GM18502 (cell line): ENCODE measurements at regions not wholly inside any gene's neighbourhood (a gene's known extent, or its start where the extent isn't known, plus 50 kb on each side); places are given as distances from the start of the nearest gene placed in this dataset.
A peak's percentile ranks its signal among the peaks of the same experiment; 100 is the strongest.
"Not testable (repeated sequence)": the region's sequence is repeated elsewhere in the genome, so short reads cannot be mapped to it uniquely, and the experiment has no call there.

Source experiments
- ATAC-seq: cut with Tn5 transposase; IDR thresholded peaks from one replicate; pipeline ENCODE4 v1.9.1; 2021; ENCODE audit warnings: mild to moderate bottlenecking; ENCODE audit not compliant: unreplicated experiment, poor library complexity

- no peak for ATAC-seq
Measured at GRCh38 chr6:80504882-80505281, 398.4 kb downstream of the BCKDHB start.

- no peak for ATAC-seq
Measured at GRCh38 chr6:80503660-80504059, 397.2 kb downstream of the BCKDHB start.

- no peak for ATAC-seq
Measured at GRCh38 chr6:80502871-80503270, 396.4 kb downstream of the BCKDHB start.

GRCh38 chr6:80501636-80502035 lies 395.2 kb downstream of the BCKDHB start:
- ATAC-seq: no peak

GRCh38 chr6:80497696-80498486 lies 391.4 kb downstream of the BCKDHB start:
- ATAC-seq: not testable (repeated sequence)

GRCh38 chr6:80489911-80490635 lies 383.6 kb downstream of the BCKDHB start:
- no peak for ATAC-seq

- ATAC-seq: peak; percentile 62
Measured at GRCh38 chr6:80488190-80488589, 381.7 kb downstream of the BCKDHB start.

GRCh38 chr6:80485494-80485893 lies 379.0 kb downstream of the BCKDHB start:
- not testable (repeated sequence) for ATAC-seq

GRCh38 chr6:80482056-80482455 lies 375.6 kb downstream of the BCKDHB start:
- no peak for ATAC-seq

- ATAC-seq: no peak
Measured at GRCh38 chr6:80480421-80481157, 374.1 kb downstream of the BCKDHB start.

- no peak for ATAC-seq
Measured at GRCh38 chr6:80478030-80478429, 371.6 kb downstream of the BCKDHB start.

- no peak for ATAC-seq
Measured at GRCh38 chr6:80477591-80477990, 371.1 kb downstream of the BCKDHB start.

GRCh38 chr6:80472271-80472670 lies 365.8 kb downstream of the BCKDHB start:
- ATAC-seq: no peak

GRCh38 chr6:80469977-80470376 lies 363.5 kb downstream of the BCKDHB start:
- no peak for ATAC-seq

GRCh38 chr6:80468398-80468797 lies 361.9 kb downstream of the BCKDHB start:
- ATAC-seq: no peak

GRCh38 chr6:80467408-80467807 lies 360.9 kb downstream of the BCKDHB start:
- ATAC-seq: no peak

- no peak for ATAC-seq
Measured at GRCh38 chr6:80466981-80467380, 360.5 kb downstream of the BCKDHB start.

- ATAC-seq: no peak
Measured at GRCh38 chr6:80465513-80465912, 359.0 kb downstream of the BCKDHB start.

- ATAC-seq: no peak
Measured at GRCh38 chr6:80464901-80465300, 358.4 kb downstream of the BCKDHB start.

- no peak for ATAC-seq
Measured at GRCh38 chr6:80463197-80463596, 356.7 kb downstream of the BCKDHB start.

- ATAC-seq: no peak
Measured at GRCh38 chr6:80460257-80460865, 353.9 kb downstream of the BCKDHB start.
